Gastrocnemius medialis (tissue), 4 donors: ENCODE measurements at regions not wholly inside any gene's neighbourhood (a gene's known extent, or its start where the extent isn't known, plus 50 kb on each side); places are given as distances from the start of the nearest gene placed in this dataset.
"Not testable (repeated sequence)": the region's sequence is repeated elsewhere in the genome, so short reads cannot be mapped to it uniquely, and the experiment has no call there.

Experiments
- POLR2A ChIP-seq, 2 donors: fragments of 450-650 bp; IDR thresholded peaks; one replicate each; pipeline ENCODE4 v1.6.1; 2017; ENCODE audit warnings: antibody characterized with exemption in 2 of 2, mild to moderate bottlenecking in 2 of 2, moderate library complexity in 2 of 2
- TF ChIP-seq, protein P1 (sequence below), 5 experiments: fragments of 450-650 bp in 3 of 5; fragments of 200-600 bp in 2 of 5; sonication (generic) in 2 of 5; IDR thresholded peaks in 4 of 5; conservative IDR thresholded peaks in 1 of 5; 1 replicate in 4 of 5; 2 replicates in 1 of 5; pipeline ENCODE4 v1.5.1; 2016 to 2019; ENCODE audit warnings: antibody characterized with exemption in 5 of 5, mild to moderate bottlenecking in 3 of 5, moderate library complexity in 3 of 5

DNA sequence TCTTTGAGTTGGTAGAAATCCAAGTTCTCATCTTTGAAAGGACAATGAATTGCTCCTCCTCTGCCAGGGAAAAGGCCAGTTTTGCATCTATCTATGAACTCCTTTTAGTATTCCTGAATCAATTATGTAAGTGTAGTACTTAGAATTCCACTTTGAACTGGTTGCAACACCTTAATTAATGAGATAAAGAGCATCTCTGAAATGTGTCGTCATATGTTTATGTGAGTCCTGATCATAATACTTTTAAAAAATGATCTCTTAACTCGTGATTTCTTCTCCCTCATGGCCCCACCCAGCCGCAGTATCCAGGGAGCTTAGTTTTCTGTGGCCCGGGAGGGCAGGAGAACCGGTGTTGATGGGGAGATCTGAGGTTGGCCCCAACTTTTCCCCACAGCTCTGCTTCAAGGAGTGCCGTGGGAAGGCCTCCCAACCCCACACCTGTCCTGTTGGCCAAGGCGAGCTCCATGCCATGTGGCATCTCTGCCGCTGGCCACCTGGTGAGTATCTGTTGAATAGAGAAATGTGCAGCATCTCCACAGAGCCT lies 203.5 kb downstream of the TMEM121 start:
- TF ChIP-seq POLR2A (IDR thresholded peaks at IDR 0.05) = not testable (repeated sequence)
- TF ChIP-seq, protein P1, sequence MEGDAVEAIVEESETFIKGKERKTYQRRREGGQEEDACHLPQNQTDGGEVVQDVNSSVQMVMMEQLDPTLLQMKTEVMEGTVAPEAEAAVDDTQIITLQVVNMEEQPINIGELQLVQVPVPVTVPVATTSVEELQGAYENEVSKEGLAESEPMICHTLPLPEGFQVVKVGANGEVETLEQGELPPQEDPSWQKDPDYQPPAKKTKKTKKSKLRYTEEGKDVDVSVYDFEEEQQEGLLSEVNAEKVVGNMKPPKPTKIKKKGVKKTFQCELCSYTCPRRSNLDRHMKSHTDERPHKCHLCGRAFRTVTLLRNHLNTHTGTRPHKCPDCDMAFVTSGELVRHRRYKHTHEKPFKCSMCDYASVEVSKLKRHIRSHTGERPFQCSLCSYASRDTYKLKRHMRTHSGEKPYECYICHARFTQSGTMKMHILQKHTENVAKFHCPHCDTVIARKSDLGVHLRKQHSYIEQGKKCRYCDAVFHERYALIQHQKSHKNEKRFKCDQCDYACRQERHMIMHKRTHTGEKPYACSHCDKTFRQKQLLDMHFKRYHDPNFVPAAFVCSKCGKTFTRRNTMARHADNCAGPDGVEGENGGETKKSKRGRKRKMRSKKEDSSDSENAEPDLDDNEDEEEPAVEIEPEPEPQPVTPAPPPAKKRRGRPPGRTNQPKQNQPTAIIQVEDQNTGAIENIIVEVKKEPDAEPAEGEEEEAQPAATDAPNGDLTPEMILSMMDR (IDR thresholded peaks at IDR 0.05 in 4 of 5, conservative IDR thresholded peaks at IDR 0.05 in 1 of 5) = not testable (repeated sequence)
